GM21576 (cell line): ENCODE measurements at regions not wholly inside any gene's neighbourhood (a gene's known extent, or its start where the extent isn't known, plus 50 kb on each side); places are given as distances from the start of the nearest gene placed in this dataset.
"Not testable (repeated sequence)": the region's sequence is repeated elsewhere in the genome, so short reads cannot be mapped to it uniquely, and the experiment has no call there.

ENCODE experiments used
- ATAC-seq: cut with Tn5 transposase; IDR thresholded peaks from one replicate; pipeline ENCODE4 v1.9.1; 2021; ENCODE audit warnings: mild to moderate bottlenecking, moderate library complexity; ENCODE audit not compliant: unreplicated experiment

DNA sequence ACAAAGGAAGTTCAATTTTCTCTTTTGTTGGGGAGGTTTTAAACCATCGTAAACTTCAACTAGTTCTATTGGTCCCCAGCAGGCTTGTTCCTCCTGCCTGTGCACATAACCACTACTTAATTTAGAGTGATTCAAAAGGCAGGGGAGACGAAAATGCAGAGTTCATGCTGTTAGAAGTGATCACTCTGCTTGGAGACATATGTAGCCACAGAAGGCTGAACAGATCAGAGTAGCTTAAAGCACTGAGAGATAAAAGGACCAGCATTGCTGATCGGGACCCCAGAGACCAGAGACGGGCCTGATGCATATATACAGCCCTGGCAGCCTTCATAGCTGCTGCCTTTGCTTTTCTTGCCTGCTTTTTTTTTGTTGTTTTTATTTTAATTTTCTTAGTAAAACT, 662.0 kb upstream of the CPEB2 start:
- ATAC-seq = no peak

GRCh38 chr4:14343961-14344360, 658.3 kb upstream of the CPEB2 start:
- no peak for ATAC-seq

DNA sequence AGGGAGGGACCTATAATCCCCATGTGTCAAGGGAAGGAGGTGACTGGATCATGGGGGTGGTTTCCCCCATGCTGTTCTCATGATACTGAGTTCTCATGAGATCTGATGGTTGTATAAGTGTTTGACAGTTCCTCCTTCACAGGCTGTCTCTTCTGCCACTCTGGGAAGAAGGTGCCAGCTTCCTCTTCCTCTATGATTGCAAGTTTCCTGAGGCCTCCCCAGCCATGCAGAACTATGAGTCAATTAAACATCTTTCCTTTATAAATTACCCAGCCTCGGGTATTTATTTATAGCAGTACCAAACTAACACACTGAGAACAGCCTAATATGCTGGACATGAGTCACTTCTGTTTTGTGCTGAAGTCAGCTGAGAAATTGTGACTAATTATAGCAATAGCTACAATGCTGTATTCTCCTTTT, 656.9 kb upstream of the CPEB2 start:
- no peak for ATAC-seq

- no peak for ATAC-seq
Observed at GRCh38 chr4:14347526-14347925, 654.8 kb upstream of the CPEB2 start.

DNA sequence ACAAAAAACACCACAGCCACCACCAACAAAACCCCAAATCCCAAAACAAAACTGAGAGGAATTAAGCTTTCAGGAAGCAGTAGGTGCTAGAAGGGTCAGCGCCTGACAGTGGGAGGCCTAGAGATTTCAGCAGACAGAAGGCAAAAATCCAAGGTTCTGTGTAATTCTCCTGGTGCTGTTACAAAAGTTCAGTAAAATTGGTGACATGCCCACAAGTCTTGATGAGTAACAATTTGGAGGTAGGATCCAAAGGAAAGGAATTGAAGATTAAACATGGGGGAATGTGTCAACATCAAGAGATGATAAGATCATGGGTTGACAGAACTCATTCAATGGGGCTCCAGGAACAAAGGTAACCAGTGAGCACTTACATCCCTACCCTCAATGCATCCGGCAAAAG, 653.8 kb upstream of the CPEB2 start:
- no peak for ATAC-seq

GRCh38 chr4:14358544-14359160, 643.6 kb upstream of the CPEB2 start:
- ATAC-seq = not testable (repeated sequence)

DNA sequence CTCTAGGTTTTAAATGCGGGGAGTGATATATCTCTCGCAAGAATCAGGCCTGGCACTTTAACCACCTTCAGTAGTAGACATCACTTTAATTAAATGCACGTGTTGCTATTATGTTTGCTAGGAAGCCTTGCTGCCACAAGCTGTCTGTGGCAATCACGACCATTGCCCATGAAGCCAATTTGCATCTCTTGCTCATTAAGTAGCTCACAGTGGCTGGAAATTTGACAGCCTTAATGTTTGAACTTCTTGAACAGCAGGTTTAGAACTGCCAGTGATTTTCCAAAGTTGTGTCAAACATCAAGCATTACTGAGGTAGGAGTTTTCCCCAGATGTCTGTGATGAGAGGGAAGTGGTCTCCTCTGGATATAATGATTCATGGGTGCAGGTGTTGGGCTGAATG, 642.3 kb upstream of the CPEB2 start:
- no peak for ATAC-seq

GRCh38 chr4:14361084-14361483, 641.2 kb upstream of the CPEB2 start:
- no peak for ATAC-seq

- no peak for ATAC-seq
Observed at GRCh38 chr4:14362385-14362784, 639.9 kb upstream of the CPEB2 start.

DNA sequence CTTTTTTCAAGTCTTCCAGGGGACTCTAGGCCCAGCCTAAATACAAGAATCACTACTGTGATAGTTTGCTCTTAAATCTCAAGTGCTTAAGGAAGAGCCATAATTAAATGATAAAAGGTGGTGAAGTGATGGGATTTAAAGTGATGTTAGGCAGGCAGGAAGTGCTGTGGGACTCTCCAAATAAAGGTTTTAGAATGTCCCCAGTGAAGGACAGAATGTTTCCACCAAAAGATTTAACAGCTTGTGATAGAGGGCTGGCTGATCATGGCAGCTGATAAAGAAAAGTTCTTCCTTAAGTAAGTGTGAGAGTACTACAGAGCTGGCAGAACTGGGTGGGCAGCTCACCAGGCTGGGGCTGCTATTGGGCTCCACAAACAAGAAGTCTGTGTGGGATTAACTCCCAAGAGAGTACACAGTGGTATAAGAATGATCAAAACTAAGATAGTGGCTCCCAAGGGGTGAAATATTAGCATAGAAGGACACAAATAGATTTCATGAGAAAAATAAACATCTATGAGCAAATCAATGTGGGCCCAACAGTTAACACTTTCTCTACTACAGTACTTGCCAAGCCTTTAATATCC, 637.2 kb upstream of the CPEB2 start:
- no peak for ATAC-seq

DNA sequence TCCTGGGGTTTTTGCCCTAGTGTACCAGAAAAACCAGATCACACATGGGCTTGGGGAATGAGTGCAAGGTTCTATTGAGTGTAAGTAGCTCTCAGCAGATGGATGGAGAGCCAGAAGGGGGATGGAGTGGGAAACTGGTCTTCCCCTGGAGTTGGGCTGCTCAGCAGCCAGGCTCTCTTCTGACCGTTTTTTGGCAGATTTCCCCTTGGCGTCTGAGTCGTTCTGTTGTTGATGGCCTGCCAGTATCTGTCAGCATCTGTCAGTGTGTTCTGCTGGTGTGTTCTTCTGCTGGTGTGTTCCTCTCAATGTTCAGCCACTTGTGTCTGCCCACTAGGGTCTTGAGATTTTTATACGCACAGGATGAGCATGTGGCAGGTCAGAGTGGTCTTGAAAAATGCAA, 633.9 kb upstream of the CPEB2 start:
- no peak for ATAC-seq

DNA sequence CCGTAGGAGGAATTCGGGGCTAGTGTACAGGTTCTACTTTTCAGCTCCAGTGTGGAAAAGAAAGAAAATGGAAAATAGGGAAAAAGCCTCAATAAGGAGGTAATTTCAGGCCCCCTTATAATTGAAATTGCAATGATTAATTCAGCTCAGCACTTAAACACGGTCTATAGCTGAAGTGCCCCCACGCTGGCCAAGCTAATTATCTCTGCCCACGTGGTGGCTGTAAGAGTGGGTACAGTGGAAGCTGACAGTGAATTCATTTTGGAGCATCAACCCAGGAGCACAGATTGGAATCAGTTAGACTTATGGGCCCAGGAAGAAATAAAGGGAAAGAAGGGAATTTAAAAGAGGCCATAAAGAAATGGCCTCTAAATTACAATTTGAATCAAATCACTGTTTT, 631.1 kb upstream of the CPEB2 start:
- no peak for ATAC-seq

GRCh38 chr4:14375816-14376215, 626.5 kb upstream of the CPEB2 start:
- ATAC-seq = no peak

DNA sequence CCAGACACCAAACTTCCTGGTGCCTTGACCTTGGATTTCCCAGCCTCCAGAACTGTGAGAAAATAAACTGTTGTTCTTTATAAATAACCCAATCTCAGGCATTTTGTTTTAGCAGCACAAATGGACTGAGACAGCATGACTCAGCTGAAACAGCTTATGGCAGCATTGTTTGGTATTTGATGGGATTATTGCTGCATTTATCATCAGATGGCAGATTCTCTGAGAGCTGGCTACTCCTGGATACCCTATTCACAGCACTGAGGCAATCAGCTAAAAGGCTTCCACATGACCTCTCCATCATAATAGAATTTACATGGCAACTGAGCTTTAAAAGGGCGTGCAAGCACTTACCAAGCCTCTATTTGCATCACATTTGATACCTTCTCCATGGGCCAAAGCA, 623.1 kb upstream of the CPEB2 start:
- no peak for ATAC-seq

GRCh38 chr4:14383652-14384051, 618.6 kb upstream of the CPEB2 start:
- ATAC-seq = no peak

DNA sequence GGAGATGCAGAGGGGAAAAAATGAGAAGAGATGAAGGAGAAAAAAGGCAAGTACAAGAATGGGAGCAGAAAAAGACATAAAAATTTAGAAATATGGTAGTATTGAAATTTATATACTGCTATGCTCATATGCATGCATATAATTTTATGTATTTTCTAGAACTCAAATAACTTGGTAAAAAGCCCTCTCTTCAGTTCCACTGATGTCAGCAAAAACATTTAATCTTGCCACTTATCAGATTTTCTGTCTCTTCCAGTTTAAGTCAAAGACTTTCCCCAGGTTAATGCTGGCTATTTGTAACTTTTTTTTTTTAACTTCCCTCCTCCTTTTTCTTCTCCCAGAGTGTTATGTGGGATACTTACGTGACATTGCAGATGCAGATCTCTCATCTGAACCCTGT, 617.5 kb upstream of the CPEB2 start:
- no peak for ATAC-seq

DNA sequence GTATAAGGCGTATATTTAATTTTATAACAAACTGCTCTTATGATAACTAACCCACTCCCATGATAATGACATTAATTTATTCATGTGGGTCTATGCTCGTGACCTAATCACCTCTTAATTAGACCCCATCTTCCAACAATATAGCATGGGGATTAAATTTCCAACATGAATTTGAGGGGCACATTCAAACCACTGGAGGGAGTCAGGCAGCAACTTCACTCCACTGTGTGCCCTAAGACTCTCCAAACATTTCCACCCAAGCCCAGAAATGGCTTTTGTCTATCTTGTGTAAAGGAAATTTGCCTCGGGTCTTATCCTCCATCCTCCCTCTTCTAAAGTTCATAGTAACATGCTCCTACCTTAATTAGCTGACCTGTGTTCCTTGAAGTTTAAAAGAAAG, 616.1 kb upstream of the CPEB2 start:
- no peak for ATAC-seq

DNA sequence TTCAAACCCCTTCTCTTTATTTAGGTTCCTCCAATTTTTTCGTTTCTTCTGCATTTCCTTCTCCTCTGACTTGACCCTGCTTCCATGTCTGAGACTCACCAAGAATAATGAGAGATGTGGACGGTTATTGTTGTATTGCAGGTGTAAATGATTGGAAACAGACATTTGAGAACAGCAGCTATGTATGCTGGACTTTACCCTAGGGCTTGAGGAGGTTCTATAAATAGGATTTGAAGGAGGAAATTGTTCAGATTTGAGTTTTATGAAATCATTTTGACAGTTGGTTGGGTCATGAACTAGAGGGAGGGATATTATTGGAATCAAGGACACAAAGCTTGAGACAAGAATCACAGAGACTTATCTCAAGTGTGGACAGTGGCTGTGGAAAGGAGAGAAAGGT, 614.6 kb upstream of the CPEB2 start:
- no peak for ATAC-seq

GRCh38 chr4:14392378-14392777, 609.9 kb upstream of the CPEB2 start:
- ATAC-seq = no peak

DNA sequence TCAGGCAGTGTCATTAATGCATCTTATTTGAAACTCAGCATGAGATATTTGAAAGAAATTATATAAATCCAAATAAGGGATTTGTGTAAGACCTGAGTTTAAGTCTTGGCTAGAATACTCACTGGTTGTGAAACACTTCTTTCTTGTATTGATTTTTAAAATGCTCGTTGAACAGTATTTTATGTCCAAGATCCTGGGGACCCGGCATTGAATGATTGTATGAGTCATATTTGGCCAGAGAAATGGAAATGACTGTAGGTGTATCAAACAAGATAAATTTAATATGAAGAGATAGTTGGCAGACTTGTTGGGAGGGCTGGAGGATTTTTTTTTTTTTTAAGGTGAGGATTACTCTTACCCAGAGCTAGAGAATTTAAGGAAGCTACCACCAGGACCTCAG, 606.1 kb upstream of the CPEB2 start:
- no peak for ATAC-seq

GRCh38 chr4:14399848-14400247, 602.4 kb upstream of the CPEB2 start:
- ATAC-seq = no peak

DNA sequence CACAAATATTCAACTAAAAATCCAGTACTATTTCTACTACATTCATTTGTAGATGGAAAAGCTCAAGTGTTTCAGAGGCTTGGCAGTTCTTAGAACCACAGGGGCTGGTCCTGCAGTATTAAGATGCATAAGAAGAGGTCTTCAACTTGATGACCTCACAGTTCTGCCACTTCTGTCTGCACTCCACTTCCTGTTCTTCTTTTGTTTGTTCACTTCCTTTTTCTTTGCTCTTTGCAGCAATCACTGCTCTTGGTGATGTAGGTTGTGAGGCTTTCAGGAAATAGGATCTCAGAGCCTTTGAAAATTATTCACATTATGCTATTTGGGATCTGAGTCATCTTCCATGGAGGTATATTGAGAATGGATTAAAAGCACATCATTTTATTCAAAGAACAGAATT, 602.0 kb upstream of the CPEB2 start:
- ATAC-seq = no peak

GRCh38 chr4:14403132-14403531, 599.1 kb upstream of the CPEB2 start:
- ATAC-seq = no peak
